Epithelial cell of esophagus (primary cell): ENCODE measurements at regions not wholly inside any gene's neighbourhood (a gene's known extent, or its start where the extent isn't known, plus 50 kb on each side); places are given as distances from the start of the nearest gene placed in this dataset.

Experiments used
- DNase-seq: peaks from one replicate; pipeline ENCODE4 v3.0.0; 2010; ENCODE audit warnings: low read depth
- H3K4me3 ChIP-seq: 2 replicates; pipeline ENCODE4 v1.5.1; 2011; ENCODE audit warnings: mild to moderate bottlenecking, low read length, control low read depth
- CTCF ChIP-seq: IDR thresholded peaks from 2 replicates; pipeline ENCODE4 v1.5.1; 2011; ENCODE audit warnings: low read depth, mild to moderate bottlenecking, low read length, control low read depth, inconsistent platforms; ENCODE audit not compliant: insufficient read depth; ENCODE audit errors: missing control alignments

DNA sequence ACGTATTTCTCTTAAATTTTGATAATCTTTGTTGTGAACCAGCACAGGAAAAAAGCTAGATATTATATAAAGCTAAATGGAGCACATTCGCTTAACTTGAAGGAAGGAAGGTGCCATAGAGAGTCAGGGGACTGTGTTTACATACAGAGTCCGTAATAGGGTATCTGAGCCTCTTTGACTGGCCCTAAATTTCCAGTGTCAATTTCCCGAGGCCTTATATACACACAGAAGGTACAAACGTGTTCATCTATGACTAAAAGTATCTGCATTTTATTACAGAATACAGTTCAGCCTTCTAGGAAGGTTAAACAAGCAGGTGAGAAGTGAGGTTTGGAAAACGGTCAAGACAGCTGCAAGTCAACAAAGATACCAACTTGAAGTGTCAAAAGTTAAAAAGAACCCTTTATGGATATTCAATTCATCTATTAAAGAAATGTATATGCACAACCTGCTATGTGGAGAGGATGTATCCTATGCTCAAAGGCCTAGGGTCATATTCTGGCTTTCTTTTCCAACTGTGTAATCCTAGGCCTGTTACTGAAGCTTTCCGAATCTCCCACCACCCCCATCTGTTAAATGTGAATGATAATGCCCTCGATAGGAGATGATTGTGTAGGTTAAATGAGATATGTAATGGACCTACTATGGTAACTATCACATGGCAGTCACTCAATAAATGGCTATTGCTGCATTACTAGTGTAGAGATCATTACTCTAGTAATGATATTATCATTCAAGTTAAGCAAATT, 263.7 kb upstream of the MAF start:
- no peak for DNase-seq
- TF ChIP-seq CTCF = no peak
- no peak overlapping the region for H3K4me3 ChIP-seq

GRCh38 chr16:79863128-79864031, 262.8 kb upstream of the MAF start:
- no peak for TF ChIP-seq CTCF
- no peak for DNase-seq
- H3K4me3 ChIP-seq = no peak overlapping the region

DNA sequence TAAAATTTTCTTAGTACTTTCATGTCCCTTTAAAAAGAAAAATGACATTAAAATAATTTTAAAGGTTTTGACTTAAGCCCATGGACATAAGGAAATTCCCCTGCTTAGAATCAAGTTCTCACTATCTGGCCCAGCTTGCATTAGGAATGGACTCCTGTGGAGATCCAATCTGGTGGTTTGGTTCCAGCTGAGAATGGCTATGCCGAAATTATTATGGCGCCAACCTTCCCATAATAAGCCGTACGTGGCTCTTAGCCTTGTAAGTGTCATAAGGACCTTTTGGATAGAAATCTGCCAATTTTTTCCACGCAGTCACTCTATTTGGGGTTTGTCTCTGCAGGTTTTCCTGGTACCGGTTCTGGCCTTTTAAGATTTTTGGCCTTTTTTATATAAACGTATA, 262.1 kb upstream of the MAF start:
- no peak for DNase-seq
- H3K4me3 ChIP-seq = no peak overlapping the region
- no peak for TF ChIP-seq CTCF

DNA sequence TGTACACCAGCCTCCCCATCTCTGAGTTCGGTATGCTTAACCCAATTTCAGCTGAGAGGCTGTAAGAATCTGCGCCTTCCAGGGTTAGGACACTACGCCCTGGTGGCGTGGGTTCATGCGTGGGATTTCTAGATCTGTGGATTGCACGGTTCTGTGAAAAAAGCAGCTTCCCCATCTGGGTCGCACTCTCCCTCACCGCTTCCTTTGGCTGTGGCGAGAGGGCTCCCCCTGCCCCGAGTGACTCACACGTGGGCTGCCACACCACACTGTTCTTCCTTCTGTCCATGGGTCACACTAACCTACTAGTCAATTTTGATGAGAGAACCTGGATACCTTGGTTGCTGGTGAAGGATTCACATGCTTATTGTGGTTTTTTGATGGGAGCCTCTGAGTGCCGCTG, 256.0 kb upstream of the MAF start:
- no peak overlapping the region for H3K4me3 ChIP-seq
- no peak for TF ChIP-seq CTCF
- no peak for DNase-seq

DNA sequence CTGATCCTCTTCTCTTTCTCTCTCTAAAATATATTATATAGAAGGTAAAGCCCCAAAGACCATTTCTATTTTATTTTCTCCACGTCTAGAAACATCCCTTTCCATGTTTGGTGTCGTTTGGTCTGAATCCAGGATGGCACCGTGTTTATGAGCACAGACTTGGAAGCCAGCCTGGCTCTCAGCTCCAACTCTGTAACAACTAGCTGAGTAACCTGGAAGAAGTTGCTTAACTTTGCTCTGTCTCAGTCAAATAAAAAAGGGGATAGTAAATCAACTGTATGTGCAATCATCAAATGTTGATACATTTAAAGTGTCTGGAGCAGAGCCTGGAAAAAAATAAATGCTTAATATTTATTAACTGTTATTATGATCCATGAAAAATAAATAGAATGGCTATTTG, 249.8 kb upstream of the MAF start:
- H3K4me3 ChIP-seq = no peak overlapping the region
- DNase-seq = peak; percentile 54
- no peak for TF ChIP-seq CTCF

GRCh38 chr16:79849119-79849518, 248.6 kb upstream of the MAF start:
- H3K4me3 ChIP-seq = no peak overlapping the region
- TF ChIP-seq CTCF = no peak
- DNase-seq = peak; percentile 54
